CD4-positive, alpha-beta T cell treated with Interleukin-12 subunit alpha and Interleukin-12 subunit beta, for 1 hour (primary cell): ENCODE measurements at regions not wholly inside any gene's neighbourhood (a gene's known extent, or its start where the extent isn't known, plus 50 kb on each side); places are given as distances from the start of the nearest gene placed in this dataset.
"Not testable (repeated sequence)": the region's sequence is repeated elsewhere in the genome, so short reads cannot be mapped to it uniquely, and the experiment has no call there.

Source experiments
- DNase-seq: peaks from one replicate; pipeline ENCODE4 v3.0.0-alpha.2; 2020

DNA sequence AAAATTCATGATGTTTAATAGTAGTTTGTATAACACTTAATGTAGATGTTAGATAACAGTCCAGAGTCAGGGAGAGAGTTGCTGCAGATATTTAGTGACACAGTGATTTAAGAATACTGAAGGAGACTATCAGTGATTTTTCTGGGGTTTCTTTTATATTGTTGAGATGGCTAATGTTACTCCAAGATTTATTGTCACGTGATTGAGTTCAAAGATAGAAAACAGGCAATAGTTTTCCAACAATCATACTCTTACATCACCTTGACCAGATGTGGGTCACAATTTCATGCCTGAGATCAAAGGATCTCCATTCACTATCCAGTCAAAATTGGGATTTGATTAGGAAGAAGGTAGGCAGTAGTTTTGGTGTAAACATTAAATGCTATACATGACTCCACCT, 580.0 kb upstream of the ARRDC3 start:
- no peak for DNase-seq

DNA sequence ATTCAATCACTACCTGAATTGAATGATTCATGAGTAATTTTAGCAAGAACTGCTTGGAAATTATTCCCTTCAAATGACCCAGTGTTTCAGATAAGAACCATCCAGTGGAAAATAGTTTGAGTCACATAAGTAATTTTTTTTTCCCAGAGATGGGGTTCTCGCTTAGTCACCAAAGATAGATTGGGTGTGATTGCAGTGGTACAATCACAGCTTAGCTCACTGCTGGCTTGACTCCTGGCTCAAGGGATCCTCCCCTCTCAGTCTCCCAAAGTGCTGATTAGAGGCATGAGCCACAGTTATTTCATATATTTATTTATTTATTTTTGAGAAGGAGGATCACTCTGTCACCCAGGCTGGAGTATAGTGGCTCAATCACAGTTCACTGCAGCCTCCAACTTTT, 574.5 kb upstream of the ARRDC3 start:
- DNase-seq = no peak

DNA sequence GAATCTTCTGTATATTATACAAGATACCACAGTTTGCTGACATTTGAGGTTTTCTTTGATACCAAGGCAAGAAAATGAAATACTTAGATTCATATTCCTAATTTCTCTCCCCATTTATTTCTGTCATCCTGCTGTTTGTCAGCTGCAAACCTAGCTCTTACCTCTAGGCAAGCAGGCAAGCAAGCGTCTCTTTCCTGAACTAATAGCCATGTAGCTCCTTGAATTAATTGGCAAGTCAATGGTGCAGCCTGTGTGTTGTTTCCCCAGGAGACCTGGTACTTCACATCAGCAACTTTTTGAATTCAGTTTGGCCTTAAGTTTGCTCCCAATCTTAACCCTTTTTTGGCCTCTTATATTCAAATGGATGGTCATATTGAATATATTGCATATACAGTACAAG, 573.6 kb upstream of the ARRDC3 start:
- DNase-seq = no peak

DNA sequence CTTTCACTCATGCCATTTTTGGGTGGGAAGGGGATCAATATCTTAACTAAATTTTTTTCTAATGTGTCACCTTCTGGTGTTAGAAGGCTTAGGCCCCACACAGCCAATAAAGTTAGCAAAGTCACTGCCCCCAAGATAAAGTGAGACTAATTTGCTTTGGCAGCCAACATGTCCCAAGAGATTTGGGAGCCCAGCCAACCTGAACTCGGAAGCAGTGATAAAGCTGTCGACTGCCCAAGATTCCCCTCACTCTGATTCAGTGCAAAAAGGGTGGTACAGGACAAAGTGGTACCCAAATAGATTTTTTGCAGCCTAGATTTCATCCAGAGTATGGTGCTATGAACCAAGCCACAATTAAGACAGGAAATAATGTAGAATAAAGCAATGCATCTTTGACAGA, 572.5 kb upstream of the ARRDC3 start:
- no peak for DNase-seq

DNA sequence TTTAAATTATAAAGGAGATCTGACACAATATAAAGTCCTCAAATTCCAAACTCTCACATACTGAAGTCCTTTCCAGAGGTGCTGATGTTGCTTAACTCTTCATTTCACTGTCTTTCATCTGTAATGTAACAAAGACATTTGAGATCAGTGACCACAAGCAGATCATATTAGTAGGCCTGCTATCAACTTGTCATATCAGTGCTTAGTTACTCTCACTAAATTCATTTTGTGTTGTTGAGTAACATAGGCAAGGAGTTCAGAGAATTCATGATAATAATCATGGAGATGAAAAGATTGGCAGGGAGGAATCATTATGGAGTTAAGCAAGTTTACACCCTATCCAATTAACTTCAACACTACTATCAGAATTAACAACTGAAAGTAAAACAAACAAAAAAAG, 571.0 kb upstream of the ARRDC3 start:
- no peak for DNase-seq

DNA sequence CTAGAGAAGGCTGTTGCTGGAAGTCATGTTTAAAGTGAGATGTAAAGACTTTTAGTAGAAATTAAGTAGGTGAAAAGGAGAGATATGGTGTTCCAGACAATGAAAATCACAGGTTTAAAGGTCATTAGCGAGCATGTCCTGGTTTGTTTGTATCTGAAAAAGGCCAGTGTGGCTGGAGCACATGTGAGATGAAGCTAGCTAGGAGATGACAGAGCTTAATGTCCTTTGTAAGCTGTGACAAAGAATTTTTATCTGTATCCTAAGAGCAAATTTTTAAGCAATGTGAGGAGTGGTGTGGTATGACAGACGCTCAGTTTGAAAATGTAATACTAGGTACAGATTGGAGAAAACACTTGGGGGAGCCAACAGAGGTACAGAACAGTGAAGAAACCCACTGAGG, 567.2 kb upstream of the ARRDC3 start:
- DNase-seq = no peak

DNA sequence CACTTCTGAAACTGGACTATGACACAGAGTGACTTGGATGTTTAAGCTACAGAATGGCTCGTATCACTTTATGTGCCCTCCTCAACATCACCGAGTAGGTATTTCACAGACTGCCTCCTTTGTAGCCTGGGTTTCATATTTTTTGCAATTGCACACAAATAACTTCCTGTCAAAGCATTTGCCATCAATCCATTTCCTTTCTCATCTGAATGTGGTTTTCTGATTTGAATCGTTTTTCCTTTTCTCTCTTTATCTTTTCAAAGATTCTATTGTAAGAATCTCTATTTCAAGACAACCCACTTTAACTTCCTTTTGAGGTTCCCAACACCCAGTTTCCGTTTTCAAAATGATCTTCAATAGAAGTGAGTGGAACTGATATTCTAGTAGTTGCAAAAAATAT, 563.8 kb upstream of the ARRDC3 start:
- no peak for DNase-seq

DNA sequence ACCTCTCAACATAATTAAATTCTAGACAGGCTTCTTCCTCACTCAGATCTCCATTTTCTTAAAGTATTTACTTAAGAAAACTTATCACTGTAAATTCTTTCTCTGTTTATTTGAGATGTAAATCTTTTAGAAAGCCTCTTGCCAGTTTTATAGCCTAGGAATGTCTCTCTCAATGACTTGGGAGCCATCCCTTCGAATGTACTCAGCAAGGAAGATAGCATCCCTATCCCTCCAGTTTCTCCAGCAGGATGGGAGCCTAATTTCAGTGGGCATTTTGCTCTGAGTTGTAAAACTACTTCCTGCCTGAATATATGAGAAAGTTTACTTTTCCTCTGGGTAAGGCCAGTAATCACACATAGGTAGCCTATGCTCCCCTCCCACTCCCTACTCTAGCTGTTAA, 558.5 kb upstream of the ARRDC3 start:
- DNase-seq = no peak

DNA sequence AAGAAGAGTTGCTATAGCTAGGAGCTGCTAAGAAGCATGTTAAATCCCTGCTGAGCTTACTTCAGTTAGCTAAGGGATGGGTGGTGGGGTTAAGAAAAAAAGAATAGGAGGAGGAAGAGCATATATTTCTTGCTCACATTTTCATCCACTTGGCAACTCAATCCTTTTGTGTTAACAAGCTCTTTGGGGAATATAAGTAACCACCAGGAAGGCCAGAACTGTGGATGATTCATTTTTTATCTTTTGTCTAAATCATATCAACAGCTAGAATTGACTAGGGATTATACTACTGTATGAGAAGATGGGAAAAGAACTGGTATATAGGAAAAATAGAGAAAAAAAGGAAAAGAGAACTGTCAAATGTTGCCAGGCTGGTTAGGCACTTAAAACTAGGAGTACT, 555.3 kb upstream of the ARRDC3 start:
- no peak for DNase-seq

DNA sequence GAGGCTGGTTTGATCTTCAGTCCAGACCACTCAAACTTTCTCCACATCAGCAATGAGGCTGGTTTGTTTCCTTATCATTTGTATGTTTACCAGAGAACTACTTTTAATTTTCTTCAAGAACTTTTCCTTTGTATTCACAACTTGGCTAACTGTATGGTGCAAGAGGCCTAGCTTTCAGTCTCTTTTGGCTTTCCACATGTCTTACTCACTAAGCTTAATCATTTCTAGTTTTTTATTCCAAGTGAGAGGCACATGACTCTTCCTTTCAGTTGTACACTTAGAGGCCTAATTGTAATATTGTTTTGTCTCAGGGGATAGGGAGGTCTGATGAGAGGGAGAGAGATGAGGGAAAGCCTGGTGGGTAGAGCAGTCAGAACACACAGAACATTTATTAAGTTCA, 554.0 kb upstream of the ARRDC3 start:
- no peak for DNase-seq

DNA sequence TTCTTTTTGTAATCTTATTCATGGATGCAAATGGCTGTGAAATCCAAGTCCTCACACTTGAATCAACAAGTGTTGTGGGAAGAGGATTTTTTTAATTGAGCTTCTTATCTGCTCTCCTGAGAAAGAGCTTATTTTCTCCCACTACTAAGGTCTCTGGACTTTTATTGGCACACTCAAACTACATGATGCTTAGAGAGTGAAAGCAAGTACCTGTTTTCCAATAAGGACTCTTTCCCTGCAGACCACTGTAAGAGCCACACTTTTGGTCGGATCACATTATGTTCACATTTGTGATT, 546.4 kb upstream of the ARRDC3 start:
- DNase-seq = no peak

DNA sequence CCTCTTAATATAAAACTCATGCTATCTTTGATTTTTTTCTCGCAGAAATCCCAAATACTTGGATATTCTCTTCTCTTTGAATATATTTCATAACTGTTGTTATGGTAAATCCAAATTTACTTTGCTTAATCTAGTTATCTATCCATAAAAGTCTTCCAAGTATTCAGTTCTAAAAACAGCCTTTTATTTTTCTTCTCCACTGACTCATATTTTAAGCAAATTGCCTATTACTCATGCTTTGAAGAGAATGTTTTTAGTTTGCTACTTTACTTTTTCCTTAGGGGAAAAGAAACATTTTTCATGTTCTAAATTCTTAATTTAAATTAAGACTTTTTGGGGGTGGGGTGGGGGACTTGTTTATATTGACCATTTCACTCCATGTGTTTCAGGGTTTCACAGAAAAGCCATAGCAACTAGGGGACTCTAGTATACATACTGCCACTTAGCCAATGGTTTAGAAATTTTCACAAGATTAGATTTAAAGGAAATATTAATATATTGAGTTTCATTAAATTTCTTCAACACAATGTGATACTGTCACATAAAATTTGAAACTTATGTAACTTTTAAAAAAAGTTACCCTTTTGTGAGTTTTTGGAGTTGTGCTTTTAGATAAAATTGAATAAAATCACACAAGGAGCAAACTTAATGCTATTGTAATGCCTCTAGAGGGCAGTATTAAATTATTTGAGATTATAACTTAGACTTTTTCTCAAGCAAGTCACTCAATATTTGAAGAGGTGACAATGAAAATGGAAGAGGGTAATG, 545.8 kb upstream of the ARRDC3 start:
- DNase-seq = no peak

DNA sequence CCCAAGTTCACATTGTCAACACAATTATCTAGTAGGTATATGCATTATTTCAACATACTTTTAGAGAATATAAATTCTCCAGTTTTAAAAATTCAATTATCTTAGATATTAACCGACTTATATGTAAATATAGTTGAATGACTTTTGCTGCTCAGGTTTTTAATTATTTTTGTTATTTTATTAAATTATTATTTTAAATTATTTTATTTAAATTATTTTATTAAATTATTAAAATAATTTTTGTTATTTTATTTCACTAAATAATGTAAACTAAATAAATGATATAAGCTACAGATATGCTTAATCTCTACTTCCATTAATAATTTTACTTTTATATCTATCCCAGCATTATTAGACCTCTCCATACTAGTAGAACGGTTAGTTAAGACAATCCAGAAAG, 544.3 kb upstream of the ARRDC3 start:
- DNase-seq = no peak

DNA sequence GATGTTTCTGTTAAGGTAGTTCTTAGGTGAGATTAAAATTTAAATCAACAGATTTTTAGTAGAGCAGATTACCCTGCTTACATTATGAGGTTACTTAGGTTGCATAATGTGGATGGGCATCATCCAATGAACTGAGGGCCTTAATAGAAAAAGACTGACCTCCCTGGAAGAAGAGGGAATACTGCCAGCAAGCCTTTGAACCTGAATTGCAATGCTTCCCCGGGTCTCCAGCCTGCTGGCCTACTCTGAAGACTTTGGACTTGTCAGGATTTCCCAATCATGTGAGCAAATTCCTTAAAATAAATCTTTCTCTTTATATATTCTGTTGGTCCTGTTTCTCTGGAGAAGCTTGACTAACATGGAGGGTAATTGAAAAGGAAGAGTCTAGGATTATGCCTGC, 542.1 kb upstream of the ARRDC3 start:
- no peak for DNase-seq

DNA sequence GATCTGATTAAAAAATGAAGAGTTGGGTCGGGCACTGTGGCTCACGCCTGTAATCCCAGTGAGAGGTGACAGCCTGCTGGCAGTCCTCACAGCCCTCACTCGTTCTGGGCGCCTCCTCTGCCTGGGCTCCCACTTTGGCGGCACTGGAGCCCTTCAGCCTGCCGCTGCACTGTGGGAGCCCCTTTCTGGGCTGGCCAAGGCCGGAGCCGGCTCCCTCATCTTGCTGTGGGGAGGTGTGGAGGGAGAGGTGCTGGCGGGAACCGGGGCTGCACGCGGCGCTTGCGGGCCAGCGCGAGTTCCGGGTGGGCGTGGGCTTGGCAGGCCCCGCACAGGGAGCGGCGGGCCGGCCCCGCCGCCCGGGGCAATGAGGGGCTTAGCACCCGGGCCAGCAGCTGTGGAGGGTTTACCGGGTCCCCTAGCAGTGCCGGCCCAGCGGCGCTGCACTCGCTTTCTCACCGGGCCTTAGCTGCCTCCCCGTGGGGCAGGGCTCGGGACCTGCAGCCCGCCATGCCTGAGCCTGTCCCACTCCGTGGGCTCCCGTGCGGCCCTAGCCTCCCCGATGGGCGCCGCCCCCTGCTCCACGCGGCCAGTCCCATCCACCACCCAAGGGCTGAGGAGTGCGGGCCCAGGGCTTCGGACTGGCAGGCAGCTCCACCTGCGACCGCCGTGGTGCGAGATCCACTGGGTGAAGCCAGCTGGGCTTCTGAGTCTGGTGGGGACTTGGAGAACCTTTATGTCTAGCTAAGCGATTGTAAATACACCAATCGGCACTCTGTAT, 534.1 kb upstream of the ARRDC3 start:
- DNase-seq = not testable (repeated sequence)

DNA sequence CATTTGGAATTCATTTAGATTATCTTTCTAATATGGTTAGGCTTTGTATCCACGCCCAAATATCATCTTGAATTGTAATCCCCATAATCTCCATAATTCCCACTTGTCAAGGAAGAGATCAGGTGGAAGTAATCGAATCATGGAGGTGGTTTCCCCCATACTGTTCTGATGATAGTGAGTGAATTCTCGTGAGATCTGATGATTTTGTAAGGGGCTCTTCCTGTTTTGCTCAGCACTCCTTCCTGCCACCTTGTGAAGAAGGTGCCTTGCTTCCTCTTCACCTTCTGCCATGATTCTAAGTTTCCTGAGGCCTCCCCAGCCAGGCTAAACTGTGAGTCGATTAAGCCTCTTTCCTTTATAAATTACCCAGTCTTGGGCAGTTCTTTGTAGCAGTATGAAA, 527.5 kb upstream of the ARRDC3 start:
- no peak for DNase-seq

DNA sequence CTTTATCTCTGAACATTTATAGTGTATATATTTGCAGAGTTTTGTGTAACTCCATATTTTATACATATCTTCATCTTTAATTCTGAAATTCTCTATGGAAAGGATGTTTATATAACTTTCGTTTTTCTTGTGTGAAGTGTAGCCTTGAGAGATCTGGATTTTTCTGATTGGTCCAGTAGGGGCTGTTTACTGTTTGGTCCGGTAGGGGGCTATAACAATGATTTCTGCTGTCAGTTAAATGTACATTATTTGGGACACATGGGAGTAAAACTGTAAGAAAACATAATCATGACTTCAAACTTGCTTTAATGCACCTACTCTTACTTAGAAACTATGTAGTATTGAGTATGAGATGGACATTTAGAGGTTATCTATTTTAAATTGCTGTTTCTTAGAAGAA, 527.1 kb upstream of the ARRDC3 start:
- no peak for DNase-seq

DNA sequence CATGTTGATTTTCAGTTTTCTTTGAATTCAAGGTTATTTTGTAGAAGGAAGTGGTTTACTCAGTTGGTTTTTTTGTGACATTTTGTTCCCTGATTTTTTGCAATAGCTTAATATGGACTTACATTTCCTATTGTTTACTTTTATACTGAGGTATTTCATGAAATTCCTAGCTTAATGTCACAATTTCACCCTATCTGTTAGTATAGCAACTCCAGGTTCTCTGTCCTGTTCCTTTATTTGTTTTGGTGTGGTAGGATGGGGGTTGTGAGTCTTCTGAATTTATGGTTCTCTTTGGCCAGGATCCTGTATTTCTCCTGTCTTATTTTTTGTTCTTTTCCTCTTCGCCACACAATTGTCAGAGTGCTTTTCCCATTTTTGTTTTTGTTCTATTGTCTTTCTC, 523.4 kb upstream of the ARRDC3 start:
- DNase-seq = no peak

DNA sequence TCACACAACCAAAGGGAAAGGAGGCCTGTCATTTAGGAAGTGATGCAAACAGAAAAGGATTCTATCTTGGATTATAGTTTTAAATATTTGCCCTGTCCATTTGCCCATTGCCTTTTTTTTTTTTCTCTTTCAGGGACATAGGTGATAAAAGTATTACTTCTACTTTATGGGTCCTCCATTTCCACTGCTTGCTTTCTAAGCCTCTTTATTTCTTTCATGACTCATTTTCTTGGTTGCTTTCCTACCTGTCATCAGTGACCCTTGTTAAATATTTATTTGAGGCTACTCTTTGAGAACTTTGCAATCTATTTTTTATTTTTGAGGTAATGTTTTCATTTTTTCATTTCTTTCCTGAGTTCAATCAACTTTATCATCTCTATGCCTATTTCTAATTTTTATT, 522.9 kb upstream of the ARRDC3 start:
- no peak for DNase-seq

DNA sequence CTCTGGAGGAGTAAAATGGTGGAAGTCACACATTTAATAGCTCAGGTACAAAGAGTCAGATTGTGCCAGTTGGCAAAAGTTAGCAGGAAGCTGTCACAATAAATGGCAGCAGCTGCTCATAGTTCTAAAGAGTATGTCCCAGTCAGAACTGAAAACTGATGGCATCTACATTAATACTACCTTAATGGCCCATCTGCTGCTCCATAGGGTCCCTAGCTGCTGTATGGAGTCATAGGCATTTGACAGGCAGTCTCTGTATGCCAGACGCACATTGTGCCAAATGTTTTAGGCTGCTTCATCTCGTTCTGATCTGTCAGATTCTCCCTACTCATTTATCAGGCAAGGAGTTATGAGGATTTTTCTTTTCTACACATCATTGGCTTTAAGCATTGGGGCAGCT, 515.8 kb upstream of the ARRDC3 start:
- DNase-seq = no peak

DNA sequence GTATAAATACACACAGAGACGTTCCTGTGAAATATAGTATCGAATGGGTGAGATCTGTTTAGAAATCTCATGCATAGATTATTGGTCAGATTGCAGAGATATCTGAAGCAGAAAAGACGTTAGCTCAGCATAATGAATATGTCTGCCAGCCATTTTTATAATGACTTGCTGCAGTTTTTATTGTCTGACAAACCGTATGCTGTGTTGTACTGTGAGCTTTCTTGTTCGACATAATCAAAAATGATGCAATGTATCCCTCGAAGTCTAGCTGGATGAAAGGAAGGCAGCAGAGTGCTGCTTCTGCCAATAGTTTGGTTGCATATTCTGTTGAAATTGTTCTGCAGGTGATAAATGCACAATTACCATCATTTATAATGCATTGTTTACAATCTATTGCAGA, 514.9 kb upstream of the ARRDC3 start:
- no peak for DNase-seq

DNA sequence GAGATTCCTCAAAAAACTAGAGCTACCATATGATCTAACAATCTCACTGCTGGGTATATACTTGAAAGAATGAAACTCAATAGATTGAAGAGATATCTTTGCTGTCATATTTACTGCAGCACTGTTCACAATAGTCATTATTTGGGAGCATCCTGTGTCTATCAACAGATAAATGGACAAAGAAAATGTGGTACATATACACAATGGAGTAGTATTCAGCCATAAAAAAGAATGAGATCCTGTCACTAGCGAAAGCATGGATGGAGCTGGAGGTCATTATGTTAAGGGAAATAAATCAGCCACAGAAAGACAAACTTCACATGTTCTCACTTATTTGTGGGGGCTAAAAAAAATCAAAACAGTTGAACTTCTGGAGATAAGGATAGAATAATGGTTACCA, 505.7 kb upstream of the ARRDC3 start:
- no peak for DNase-seq

DNA sequence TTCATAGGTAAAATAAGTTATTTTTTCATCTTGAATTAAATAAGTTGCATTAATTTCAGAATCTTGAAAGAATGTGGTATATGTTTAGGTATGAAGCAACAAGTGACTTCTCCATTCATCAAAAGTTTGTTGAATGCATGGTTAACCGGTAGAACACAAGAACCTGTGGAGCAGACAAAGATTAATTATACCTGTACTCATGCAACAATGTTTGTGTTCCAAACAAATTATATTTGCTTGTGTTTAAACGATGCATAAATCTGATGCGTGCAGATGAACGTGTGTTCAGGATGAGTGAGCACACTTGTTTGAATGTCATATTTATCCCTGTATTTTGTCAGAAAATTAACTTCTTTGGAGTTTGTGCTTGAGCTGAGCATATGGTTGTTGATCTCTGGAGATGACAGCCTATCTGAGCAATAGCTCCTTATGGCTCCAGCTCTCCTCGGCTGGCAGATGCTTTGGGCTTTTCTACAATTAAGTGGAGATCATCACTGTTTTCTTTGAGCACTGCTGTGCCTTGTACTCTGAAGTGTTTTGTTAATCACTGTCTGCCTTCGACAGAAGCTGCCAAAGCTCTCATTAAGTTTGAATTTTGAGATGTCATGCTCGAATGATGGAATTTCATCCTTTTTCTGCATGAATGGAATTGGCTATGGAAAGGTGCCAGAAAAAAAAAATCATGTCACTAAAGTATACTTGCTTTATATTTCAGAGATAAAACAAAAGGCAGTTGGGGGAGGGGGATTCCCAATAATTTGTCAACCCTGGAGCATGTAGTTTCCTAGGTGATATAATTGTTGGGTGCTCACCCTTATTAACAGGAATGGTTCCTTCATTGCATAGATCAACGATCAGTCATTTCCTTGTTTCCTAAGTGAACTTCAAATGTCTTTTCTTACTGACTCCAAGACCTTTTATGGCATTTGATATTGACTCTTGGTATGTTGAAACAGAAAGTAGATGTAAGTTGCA, 502.5 kb upstream of the ARRDC3 start:
- no peak for DNase-seq

DNA sequence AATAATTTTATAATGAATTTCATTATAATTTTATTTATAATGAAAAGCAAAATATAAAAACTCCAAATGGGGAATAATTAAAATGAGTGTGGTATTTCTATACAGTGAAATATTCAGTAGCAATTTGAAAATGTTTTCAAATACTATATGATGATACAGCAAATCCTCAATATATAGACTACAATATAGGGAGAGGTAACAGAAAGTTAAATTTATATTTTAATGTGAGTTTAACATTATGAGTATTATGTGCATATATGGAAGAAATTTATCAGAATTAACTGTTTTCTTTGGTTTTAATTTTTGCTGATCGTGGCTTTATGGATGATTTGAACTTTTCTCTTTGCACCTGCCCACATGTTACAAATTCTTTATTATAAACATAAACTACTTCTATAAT, 500.9 kb upstream of the ARRDC3 start:
- no peak for DNase-seq
